ENCODE measurements at regions not wholly inside any gene's neighbourhood (a gene's known extent, or its start where the extent isn't known, plus 50 kb on each side); places are given as distances from the start of the nearest gene placed in this dataset.

DNA sequence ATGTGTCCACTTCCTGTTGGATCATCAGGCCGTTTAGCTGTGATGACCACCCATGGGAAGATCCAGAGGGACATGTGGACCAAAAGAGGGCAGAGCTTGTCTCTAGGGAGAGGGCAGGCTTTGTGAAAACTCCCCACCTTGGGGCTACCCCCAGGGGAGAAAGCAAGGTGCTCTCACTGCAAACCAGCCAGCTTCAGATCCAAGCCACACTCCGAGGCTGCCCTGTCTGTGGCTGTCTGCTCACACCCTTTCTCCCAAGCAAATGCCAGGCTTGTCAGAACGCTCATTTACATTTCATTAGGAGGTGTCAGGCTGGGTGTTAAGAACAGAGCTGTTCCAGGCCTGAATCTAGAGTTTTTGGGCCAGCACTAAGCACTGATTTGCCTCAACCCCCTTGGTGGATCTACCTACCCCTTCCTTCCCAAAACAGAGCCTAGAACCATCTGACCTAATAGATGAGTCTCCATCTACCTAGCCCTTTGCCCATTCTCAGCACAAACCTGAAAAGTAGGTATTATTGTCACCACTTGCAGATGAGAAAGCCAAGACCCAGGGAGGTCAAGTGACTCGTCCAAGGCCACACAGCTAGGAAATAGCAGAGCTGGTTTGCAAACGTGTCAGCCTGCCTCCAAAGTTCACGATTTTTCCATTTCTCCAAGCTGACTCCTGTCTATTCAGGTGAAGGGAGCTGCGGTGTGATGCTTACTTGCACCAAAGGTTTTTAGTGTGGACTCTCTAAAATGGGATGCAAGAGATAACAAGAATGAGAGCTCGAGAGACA, 130.9 kb downstream of the EMX2 start:
- DNase-seq: no peak

GRCh38 chr10:117674201-117674600, 131.7 kb downstream of the EMX2 start:
- DNase-seq: no peak

DNA sequence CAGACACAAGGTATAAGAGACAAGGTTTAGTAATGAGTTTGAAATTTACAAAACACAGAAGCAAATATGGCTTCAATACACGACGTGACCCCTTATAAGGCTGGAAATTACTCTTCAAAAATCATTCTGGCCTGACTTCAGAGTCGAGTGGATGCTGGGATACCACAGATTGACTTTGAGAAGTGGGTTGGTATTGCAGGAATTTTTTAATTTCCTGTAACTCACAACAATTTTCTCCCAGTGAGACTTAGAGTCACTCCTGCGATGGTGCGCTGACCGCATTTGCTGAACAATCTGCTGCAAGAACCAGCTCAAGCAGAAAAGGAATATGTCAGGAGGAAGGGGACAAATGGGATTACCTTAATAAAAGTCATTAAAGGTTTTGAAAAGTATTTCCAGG, 132.1 kb downstream of the EMX2 start:
- no peak for DNase-seq

DNA sequence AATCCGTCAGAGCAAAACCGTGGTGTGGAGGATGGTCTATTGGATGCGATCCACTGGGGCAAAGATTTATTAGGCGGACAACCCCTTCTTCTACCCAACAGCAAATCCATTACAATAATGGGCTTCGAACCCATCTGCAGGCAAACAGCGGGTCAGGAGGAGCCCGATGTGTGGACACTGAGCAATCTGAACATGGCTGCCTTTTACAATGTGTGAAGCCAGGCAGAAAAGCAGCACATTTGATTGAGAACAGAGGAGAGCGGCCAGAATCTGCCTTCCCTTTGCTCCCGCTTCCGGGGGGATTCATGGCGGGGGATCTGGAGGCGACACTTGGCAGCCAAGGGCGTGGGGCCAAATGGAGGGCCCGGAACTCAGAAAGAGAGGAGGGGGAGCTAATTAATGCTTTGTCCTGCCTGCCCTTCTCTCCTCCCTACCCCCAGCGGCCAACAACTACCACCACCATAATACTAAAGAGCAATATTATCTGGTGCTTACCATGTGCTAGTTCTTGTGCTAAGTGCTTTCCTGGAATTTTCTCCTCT, 133.0 kb downstream of the EMX2 start:
- no peak for DNase-seq

- DNase-seq: no peak
These were observed 134.7 kb downstream of the EMX2 start for GRCh38 chr10:117677239-117677638.

- DNase-seq: no peak
These were observed 135.4 kb downstream of the EMX2 start for GRCh38 chr10:117677890-117678500.

DNA sequence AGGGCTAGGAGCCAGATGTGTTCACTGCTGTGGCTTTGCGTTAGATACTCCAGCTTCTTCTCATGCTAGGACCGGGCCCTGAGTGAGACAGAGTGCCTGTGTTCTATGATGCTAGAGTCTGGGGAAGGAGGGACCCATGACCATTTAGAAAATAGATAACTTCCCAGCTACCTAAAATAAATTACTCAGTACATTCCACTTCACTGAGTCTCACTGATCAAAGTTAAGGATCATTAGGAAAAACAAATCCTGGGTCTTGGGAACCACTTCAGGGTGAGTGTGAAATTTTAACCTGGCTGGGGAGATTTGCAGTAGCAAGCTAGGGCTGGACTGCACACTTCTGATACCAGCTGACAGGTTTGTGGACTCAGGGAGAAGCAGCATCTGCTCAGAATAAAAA, 138.1 kb downstream of the EMX2 start:
- DNase-seq: no peak

DNA sequence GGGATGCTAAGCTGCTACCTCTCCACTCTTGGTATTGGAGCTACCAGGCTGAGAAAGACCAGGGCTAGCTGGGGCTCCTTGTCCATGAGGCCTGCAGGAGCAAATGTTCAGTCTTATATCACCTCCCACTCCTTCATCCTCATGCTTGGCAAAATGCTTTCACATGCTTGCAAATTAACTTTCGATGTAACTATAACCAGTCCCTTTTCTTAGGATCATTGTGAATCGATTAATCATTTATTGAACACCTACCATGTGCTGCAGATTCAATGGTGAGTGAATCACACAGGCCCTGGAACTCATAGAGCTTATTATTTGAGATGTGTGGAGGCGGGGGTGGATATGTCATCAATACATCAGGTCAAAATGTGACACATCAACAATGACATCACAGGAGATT, 138.6 kb downstream of the EMX2 start:
- no peak for DNase-seq

DNA sequence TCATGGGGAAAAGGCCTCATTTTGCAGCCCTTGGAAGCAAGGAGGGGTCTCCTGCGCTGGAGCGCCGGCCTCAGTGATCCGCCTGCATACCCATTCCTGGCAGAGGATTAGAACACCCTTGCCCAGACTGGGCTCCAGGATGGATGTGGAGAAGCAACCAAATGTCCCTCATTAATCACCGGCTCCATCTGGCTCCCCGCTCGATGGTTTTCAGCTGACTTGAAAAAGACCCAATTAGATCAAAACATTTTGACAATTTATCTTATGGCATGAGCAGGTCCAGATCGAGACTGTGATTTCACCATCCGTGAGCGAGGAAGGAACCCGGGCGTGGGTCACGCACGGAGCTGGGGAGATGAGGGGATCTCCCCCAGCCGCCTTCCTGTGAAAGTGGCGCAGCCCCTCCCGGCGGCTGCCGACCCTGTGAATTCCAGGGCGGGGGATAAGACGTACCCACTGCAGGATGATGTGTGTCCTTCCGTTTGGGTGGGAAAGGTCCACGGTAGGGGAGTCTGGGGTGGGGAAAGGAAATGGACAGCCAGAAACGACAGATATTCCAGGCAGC, 141.6 kb downstream of the EMX2 start:
- DNase-seq: no peak

DNA sequence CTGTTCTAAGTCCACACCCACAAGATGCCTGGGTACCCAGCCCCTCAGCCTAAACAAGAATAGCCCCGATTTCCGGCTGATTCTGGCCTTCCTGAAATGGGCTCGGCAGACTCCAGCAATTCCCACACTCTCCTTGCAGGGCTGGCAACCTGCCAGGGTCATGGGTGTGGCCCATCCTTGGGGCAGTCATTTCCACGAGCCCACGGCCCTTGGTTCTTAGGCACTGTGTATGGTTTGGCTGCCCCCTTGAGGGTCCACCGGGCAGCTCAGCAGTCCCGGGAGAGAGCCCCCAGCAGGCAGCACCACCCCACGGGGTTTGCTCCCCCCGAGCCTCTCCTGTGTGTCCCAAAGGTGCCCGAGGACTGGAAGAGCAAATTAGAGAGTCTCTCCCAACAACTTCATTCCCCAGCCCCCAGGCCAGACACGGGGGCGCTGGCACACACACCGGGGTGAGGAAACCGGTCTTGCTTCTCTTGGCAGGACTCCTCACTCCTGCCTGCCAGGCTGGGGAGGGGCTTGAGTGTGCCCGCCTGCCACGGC, 142.2 kb downstream of the EMX2 start:
- DNase-seq: peak; percentile 26

GRCh38 chr10:117685431-117685830, 142.9 kb downstream of the EMX2 start:
- DNase-seq: no peak

GRCh38 chr10:117686606-117687005, 144.1 kb downstream of the EMX2 start:
- no peak for DNase-seq

GRCh38 chr10:117688358-117688757, 145.8 kb downstream of the EMX2 start:
- DNase-seq: no peak

DNA sequence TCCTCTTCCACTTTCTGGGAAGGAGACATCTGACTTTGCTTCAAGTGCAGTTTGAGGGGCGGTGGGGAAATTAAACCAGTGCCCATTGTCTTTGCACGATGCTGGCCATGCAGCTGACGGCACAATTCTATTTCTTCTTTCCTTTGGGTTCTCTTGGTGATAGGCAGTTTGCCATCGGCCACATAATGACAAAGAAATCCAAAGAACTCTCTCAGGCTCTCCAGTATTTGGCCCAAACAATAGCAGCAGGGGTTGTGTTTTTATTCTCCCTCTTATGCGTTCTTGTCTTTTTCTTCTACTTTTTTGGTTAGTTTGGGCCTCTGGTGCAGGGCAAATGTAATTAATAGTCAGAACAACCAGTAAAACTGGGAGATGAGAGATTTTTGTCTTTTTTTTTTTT, 147.0 kb downstream of the EMX2 start:
- no peak for DNase-seq

GRCh38 chr10:117690359-117690758, 147.8 kb downstream of the EMX2 start:
- DNase-seq: no peak

- no peak for DNase-seq
These were observed 151.6 kb downstream of the EMX2 start for GRCh38 chr10:117694190-117694589.

DNA sequence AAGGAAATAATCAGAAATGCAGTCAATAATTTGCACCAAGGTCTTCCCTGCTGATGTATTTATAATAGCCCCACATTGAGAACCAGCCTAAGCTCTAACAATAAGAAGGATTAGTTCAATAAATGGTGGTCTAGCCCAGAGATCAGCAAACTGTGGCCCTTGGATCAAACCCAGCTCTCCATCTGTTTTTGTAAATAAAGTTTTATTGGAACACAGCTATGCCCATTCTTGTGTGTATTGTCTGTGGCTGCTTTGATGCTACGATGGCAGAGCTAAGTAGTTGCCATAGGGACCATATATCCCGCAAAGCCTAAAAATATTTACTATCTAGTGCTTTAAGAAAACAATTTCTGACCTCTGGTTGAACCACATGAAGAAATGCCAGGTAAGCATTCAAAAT, 154.9 kb downstream of the EMX2 start:
- DNase-seq: no peak

DNA sequence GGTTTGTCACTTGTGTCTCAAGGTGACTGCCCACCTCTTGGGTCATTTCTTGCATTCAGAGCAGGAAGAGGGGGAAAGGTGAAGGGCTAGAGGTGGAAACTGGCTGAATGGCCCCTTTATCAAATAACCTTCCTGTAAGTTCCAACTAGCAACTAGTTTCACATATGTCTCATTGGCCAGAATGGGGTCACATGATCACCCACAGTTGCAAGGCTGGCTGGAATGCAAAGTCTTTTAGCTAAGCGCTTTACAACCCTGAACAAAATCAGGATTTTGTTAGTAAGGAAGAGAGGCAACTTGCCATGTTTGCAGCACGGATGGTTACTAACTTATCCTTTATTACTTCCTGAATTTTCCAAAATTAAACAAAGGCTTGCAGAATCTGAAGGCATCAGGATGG, 156.3 kb downstream of the EMX2 start:
- no peak for DNase-seq

GRCh38 chr10:117699436-117700075, 157.0 kb downstream of the EMX2 start:
- no peak for DNase-seq

DNA sequence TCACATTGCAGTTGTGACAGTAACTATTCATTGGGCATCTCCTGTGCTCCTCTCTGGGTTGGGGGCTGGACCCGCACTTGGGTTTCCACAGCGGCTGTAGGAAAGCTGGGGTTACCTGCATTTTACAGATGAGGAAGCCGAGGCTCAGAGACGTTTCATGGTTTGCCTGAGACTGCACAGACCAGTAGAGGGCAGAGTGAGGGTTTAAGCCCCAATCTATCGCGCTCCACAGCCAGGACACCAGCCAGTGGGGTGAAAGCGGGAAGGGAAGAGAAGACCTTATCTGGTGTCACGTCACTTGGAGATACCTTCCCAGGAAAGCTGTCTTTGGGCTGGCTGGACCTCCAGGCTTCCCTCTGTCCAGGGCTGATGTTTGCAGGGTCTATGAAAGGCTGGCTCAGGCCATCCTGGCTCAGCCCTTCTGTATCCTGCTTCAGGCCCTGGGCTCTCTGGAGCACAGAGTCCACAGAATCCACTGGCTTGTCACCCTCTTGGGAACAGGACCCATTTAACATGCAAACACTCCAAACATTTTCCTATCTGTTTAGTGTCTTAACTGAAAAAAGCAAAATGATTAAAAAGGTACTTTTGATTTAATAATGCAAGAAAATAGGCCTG, 167.7 kb downstream of the EMX2 start:
- DNase-seq: no peak

DNA sequence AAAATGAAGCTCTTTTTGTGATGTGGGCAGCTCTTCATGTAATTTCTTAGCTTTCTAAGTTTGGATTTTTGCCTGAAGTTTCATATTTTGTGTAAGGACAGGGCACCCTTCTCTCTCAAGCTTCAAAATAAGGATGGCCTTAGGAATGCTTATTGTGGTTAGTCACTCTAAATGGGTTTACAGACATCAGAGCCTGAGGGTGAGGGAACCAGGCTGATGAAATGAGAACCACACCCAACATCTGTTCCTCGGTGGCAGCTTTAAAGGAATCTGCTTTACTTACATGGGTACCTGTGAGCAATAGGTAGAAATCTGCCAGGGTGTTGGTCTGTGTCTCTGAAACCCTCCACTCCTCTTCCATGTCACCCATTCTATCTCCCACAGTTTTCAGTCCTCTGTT, 174.3 kb downstream of the EMX2 start:
- no peak for DNase-seq

GRCh38 chr10:117718986-117719920, 176.7 kb downstream of the EMX2 start:
- DNase-seq: no peak

Data from hematopoietic multipotent progenitor cell treated with erythropoietin and hydrocortisone succinate and interleukin-3 and kit ligand, for 8 days (in vitro differentiated cells).